NCI-H2171 treated with DMSO at 0.1 percent for 48 hours (cell line): ENCODE measurements at regions not wholly inside any gene's neighbourhood (a gene's known extent, or its start where the extent isn't known, plus 50 kb on each side); places are given as distances from the start of the nearest gene placed in this dataset.

ENCODE experiments used
- DNase-seq: peaks from one replicate; lab custom pipeline; 2025; lab: John Stamatoyannopoulos, UW

GRCh38 chr2:42895791-42896135 lies 103.4 kb upstream of the HAAO start:
- DNase-seq = no peak

- no peak for DNase-seq
Observed at GRCh38 chr2:42895134-42895790, 102.9 kb upstream of the HAAO start.

- DNase-seq = no peak
Observed at GRCh38 chr2:42893047-42893758, 100.8 kb upstream of the HAAO start.

- peak; percentile 54 for DNase-seq
Observed at GRCh38 chr2:42890791-42891355, 98.5 kb upstream of the HAAO start.

GRCh38 chr2:42888321-42889245 lies 96.2 kb upstream of the HAAO start:
- no peak for DNase-seq

GRCh38 chr2:42886921-42887320 lies 94.5 kb upstream of the HAAO start:
- DNase-seq = no peak

- no peak for DNase-seq
Observed at GRCh38 chr2:42882756-42883155, 90.4 kb upstream of the HAAO start.

- DNase-seq = no peak
Observed at GRCh38 chr2:42881732-42882131, 89.3 kb upstream of the HAAO start.

GRCh38 chr2:42880738-42881690 lies 88.6 kb upstream of the HAAO start:
- no peak for DNase-seq

- no peak for DNase-seq
Observed at GRCh38 chr2:42879913-42880737, 87.7 kb upstream of the HAAO start.

GRCh38 chr2:42879121-42879705 lies 86.8 kb upstream of the HAAO start:
- no peak for DNase-seq

- no peak for DNase-seq
Observed at GRCh38 chr2:42878581-42878980, 86.2 kb upstream of the HAAO start.

- DNase-seq = no peak
Observed at GRCh38 chr2:42877936-42878335, 85.6 kb upstream of the HAAO start.

- no peak for DNase-seq
Observed at GRCh38 chr2:42877511-42877910, 85.1 kb upstream of the HAAO start.

GRCh38 chr2:42876326-42876751 lies 84.0 kb upstream of the HAAO start:
- no peak for DNase-seq

- no peak for DNase-seq
Observed at GRCh38 chr2:42875880-42876279, 83.5 kb upstream of the HAAO start.

- DNase-seq = no peak
Observed at GRCh38 chr2:42874949-42875801, 82.8 kb upstream of the HAAO start.

GRCh38 chr2:42872721-42873120 lies 80.3 kb upstream of the HAAO start:
- no peak for DNase-seq

- no peak for DNase-seq
Observed at GRCh38 chr2:42871372-42871771, 79.0 kb upstream of the HAAO start.
